ENCODE measurements at regions not wholly inside any gene's neighbourhood (a gene's known extent, or its start where the extent isn't known, plus 50 kb on each side); places are given as distances from the start of the nearest gene placed in this dataset.
"Not testable (repeated sequence)": the region's sequence is repeated elsewhere in the genome, so short reads cannot be mapped to it uniquely, and the experiment has no call there.

GRCh38 chr4:24364852-24365251, 219.5 kb downstream of the DHX15 start:
- no peak for DNase-seq
- H3K9me3 ChIP-seq (replicated peaks in 1 of 3): no peaks in the 10 kb centered on the region
- intact Hi-C loops (cut with DNase I): no loop called here
- H3K27ac ChIP-seq: no peak overlapping the region
- TF ChIP-seq POLR2A (IDR thresholded peaks at IDR 0.05) (no peak), CTCF (IDR thresholded peaks at IDR 0.05) (no peak)
- H3K27me3 ChIP-seq: no peaks in the 10 kb centered on the region
- H3K36me3 ChIP-seq (replicated peaks in 1 of 2): no peaks in the 10 kb centered on the region
- WGBS, 4 donors: 83 to 92% (median 92%) methylated on average over 3 of the region's 3 CpGs
- H3K4me3 ChIP-seq: no peak overlapping the region
- no peaks in the 10 kb centered on the region for H3K4me1 ChIP-seq (replicated peaks in 1 of 2)

- H3K9me3 ChIP-seq (replicated peaks in 1 of 3): no peaks in the 10 kb centered on the region
- H3K4me3 ChIP-seq: no peak overlapping the region
- no peak overlapping the region for H3K27ac ChIP-seq
- no peak for DNase-seq
- H3K4me1 ChIP-seq (replicated peaks in 1 of 2): no peaks in the 10 kb centered on the region
- no peak for TF ChIP-seq POLR2A (IDR thresholded peaks at IDR 0.05)
- intact Hi-C loops (cut with DNase I): no loop called here
- WGBS, 4 donors: 63 to 66% (median 63%) methylated on average over 5 of the region's 5 CpGs
- no peaks in the 10 kb centered on the region for H3K27me3 ChIP-seq
- H3K36me3 ChIP-seq (replicated peaks in 1 of 2): no peaks in the 10 kb centered on the region
Observed at GRCh38 chr4:24364249-24364648, 220.1 kb downstream of the DHX15 start.

GRCh38 chr4:24363751-24364150, 220.6 kb downstream of the DHX15 start:
- DNase-seq: no peak
- Histone ChIP-seq H3K9me3 (replicated peaks in 1 of 3) (no peaks in the 10 kb centered on the region), H3K27ac (no peak overlapping the region), H3K27me3 (no peaks in the 10 kb centered on the region), H3K4me3 (no peak overlapping the region), H3K36me3 (replicated peaks in 1 of 2) (no peaks in the 10 kb centered on the region), H3K4me1 (replicated peaks in 1 of 2) (no peaks in the 10 kb centered on the region)
- WGBS, 4 donors: 73 to 85% (median 79%) methylated on average over 4 of the region's 4 CpGs
- intact Hi-C loops (cut with DNase I): no loop called here
- TF ChIP-seq POLR2A (IDR thresholded peaks at IDR 0.05): no peak
- TF ChIP-seq CTCF (IDR thresholded peaks at IDR 0.05): no peak

GRCh38 chr4:24352112-24352511, 232.2 kb downstream of the DHX15 start:
- no peaks in the 10 kb centered on the region for H3K27me3 ChIP-seq
- DNase-seq: no peak
- intact Hi-C loops (cut with DNase I): no loop called here
- H3K36me3 ChIP-seq (replicated peaks in 1 of 2): no peaks in the 10 kb centered on the region
- no peak overlapping the region for H3K27ac ChIP-seq
- no peaks in the 10 kb centered on the region for H3K9me3 ChIP-seq (replicated peaks in 1 of 3)
- H3K4me3 ChIP-seq: no peak overlapping the region
- 85 to 91% (median 89%) methylated on average over 4 of the region's 4 CpGs for WGBS, 4 donors
- no peaks in the 10 kb centered on the region for H3K4me1 ChIP-seq (replicated peaks in 1 of 2)
- no peak for TF ChIP-seq CTCF (IDR thresholded peaks at IDR 0.05)
- no peak for TF ChIP-seq POLR2A (IDR thresholded peaks at IDR 0.05)

- WGBS, 4 donors: 84 to 89% (median 87%) methylated on average over 10 to 15 of the region's 15 CpGs
Observed at GRCh38 chr4:24349168-24349996, 235.0 kb downstream of the DHX15 start.

More at GRCh38 chr4:24349168-24349996, 235.0 kb downstream of the DHX15 start:
- H3K27ac ChIP-seq; DNase-seq; H3K9me3 ChIP-seq (replicated peaks in 1 of 3); H3K4me3 ChIP-seq; intact Hi-C loops (cut with DNase I); H3K36me3 ChIP-seq (replicated peaks in 1 of 2); H3K4me1 ChIP-seq (replicated peaks in 1 of 2); H3K27me3 ChIP-seq: not testable (repeated sequence)
